G401.6 (cell line): ENCODE measurements at regions not wholly inside any gene's neighbourhood (a gene's known extent, or its start where the extent isn't known, plus 50 kb on each side); places are given as distances from the start of the nearest gene placed in this dataset.

Source experiments
- FAIRE-seq: peaks from 2 replicates; lab custom pipeline; 2012; peaks lifted over from hg19 to GRCh38; lab: Jason Lieb, UNC

- no peak for FAIRE-seq
Observed at GRCh38 chr1:55287723-55288122, 72.6 kb upstream of the USP24 start.

DNA sequence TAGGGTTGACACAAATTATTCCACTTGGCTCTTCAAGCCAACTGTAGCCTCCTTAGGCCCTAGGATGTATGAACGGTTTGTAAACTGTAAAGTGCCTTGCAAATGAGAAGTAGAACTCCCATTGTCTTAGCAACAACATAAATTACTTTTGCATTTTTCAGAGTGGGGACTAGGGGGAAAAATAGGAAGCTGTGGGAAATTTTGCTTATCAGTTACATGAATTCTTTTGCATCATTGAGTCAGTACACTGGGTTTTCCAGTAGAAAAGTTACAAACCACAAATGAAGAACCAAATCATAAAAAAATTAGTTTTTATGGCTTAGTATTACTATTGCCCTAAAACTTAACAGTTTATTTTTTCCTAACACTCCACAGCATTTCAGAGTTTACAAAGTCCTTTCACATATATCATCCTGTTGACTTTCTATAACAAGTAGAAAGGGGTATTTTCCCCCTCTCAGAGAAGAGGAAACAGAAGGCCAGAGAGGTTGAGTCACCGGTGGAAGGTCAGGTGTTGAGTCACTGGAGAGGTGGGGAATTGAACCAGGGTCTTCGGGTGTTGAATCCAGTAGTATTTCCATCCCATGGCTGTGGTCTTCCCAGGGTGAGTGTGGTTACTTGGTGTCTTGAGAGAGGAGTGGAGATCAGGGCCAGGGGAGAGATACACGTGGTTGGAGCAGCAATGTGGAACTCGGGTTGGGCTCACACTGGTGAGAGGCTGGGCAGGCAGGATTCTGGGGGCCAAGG, 71.9 kb upstream of the USP24 start:
- FAIRE-seq: no peak

DNA sequence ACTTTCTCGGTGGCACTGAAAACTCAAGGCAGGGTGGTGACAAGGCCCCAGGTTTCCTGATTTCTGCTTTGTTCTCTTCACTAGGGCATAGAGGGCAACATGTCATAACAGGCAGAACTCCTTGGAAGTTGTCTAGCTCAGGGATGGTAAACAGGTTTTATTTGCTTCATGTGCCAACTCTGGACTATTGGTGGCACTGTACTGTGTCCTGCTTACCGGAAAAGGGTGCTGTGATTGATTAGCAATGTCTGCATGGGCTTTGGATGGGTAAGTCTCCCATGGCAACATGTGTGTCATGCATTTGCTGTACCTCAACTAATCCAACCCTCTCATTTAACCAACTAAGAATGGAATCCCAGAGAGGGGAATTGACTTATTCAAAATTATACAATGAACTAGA, 70.7 kb upstream of the USP24 start:
- FAIRE-seq: no peak

DNA sequence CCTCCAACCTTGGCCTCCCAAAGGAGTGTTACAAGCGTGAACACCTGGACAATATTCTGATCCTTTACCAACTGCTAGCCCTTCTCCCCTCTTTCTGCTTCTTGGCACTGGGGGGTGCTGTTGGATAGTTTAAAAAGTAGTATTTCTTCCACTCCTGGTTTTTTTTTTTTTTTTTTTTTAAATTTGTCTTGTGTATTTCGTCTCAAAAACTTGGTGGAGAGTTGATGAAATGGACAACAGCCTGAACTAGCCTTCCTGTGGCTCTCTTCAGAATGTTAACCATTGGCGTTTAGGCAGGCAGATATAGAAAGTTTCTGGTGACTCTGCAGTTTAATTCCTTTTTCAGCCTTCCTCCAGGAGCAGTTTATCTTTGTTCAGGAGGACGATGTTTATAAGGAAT, 69.7 kb upstream of the USP24 start:
- peak; percentile 44 for FAIRE-seq

GRCh38 chr1:55282058-55282457, 66.9 kb upstream of the USP24 start:
- no peak for FAIRE-seq

DNA sequence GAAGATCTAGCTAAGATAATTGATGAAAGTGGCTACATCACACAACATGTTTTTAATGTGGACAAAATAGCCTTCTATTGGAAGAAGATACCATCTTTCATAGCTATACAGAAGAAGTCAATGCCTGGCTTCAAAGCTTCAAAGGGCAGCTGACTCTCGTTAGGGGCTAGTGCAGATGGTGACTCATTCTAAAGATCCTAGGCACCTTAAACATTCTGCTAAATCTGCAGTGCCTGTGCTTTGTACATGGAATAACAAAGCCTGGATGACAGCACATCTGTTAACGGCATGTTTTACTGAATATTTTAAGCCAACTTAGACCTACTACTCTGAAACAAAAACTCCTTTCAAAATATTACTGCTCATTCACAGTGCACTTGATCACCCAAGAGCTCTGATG, 65.6 kb upstream of the USP24 start:
- no peak for FAIRE-seq

- FAIRE-seq: no peak
Observed at GRCh38 chr1:55279627-55280026, 64.5 kb upstream of the USP24 start.

- FAIRE-seq: no peak
Observed at GRCh38 chr1:55278378-55278777, 63.2 kb upstream of the USP24 start.

GRCh38 chr1:55277377-55278130, 62.4 kb upstream of the USP24 start:
- peak; percentile 65 for FAIRE-seq

GRCh38 chr1:55276671-55277376, 61.7 kb upstream of the USP24 start:
- FAIRE-seq: no peak

DNA sequence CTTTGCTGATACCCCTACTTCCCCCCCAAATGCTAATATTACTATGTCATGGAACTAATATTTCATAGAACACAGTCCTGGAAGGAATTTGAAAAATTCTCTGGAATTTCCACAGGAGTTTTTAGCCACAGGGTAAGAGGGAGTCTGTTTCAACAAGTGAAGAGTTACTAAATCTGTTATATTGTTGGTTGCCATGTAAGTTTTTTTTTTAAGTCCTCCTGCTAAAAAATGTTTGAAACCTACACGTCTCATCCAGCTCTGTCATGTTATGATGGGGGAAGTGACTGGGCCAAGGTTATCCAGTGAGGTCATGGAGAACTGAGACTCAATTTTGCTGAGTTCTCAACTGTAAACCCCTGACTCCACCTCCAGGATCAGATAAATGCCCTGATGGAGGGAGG, 60.8 kb upstream of the USP24 start:
- no peak for FAIRE-seq

GRCh38 chr1:55275151-55275748, 60.1 kb upstream of the USP24 start:
- no peak for FAIRE-seq

- no peak for FAIRE-seq
Observed at GRCh38 chr1:55272994-55273393, 57.8 kb upstream of the USP24 start.
